Hindlimb muscle (tissue), 1 donor: ENCODE measurements at regions not wholly inside any gene's neighbourhood (a gene's known extent, or its start where the extent isn't known, plus 50 kb on each side); places are given as distances from the start of the nearest gene placed in this dataset.

Source experiments
- DNase-seq: peaks from one replicate; pipeline ENCODE4 v3.0.0-alpha.2; 2013

DNA sequence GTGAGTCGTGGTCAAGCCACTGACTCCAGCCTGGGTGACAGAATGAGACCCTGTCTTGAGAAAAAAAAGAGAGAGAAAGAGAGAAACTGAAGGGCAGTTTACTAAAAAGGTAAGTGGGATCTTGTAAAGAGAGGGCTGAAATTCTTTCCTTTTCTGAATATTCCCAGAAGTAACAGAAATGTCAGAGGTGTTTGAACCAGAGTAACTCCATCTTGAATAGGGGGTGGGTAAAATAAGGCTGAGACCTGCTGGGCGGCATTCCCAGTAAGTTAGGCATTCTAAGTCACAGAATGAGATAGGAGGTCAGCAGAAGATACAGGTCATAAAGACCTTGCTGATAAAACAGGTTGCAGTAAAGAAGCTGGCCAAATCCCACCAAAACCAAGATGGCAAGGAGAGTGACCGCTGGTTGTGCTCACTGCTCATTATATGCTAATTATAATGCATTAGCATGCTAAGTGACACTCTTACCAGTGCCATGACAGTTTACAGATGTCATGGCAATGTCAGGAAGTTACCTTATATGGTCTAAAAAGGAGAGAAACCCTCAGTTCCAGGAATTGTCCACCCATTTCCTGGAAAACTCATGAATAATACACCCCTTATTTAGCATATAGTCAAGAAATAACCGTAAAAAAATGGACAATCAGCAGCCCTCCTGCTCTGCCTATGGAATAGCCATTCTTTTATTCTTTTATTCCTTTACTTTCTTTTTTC, 1334.3 kb upstream of the ZEB2 start:
- no peak for DNase-seq

DNA sequence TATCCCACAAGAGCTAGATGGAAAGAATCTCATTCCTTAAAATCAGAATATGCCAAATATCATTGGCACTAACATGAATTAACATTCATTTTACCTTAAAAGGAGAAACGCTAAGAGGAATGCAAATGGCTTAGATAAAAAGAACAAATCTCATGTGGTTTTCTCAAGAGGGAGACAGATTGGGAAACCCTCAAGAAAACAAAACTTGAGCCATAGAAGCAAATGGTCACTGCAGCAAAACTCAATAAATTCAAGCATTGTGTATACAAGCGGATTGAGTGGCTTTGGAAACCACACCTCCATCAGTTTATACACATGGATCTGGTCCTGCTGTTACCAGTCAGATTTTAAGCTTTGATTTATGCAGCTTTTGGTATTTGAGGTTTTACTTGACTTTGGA, 1331.8 kb upstream of the ZEB2 start:
- no peak for DNase-seq

GRCh38 chr2:145849466-145849865, 1329.5 kb upstream of the ZEB2 start:
- no peak for DNase-seq

DNA sequence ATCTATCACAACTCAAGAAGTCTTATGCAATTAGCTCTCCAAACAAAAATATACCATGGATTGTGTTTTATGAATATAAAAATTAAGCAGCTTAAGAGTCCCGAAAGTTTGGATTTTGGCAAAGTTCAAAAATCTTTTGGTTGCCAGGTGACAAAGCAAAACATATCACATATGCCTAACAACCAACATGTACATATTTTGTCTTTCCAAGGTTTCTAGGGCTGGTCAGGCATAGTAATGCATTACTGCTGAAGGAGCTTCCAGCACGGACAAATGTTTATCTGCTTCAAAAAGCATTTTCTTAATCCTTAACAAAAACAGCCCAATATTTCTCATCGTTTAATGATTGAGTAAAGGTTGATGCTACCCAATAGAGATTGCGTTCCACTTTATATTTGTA, 1327.1 kb upstream of the ZEB2 start:
- peak; percentile 62 for DNase-seq

DNA sequence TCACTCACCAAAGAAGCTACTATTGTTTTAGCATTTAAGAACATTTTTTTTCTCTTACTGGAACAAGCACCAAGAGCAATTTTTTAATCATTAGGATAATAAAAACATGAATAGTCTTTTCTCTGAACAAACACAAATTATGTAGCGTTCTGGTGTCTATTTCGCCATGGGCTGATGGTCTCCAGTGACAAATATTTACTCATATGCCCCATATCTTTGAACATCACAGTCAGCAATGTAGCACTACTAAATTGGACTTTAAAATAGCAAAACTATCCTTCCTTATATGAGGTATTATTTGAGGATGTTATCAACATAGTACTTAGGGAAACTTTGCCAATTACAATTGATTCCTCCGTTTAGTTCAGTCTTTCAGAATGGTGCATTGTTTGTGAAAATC, 1326.0 kb upstream of the ZEB2 start:
- no peak for DNase-seq

DNA sequence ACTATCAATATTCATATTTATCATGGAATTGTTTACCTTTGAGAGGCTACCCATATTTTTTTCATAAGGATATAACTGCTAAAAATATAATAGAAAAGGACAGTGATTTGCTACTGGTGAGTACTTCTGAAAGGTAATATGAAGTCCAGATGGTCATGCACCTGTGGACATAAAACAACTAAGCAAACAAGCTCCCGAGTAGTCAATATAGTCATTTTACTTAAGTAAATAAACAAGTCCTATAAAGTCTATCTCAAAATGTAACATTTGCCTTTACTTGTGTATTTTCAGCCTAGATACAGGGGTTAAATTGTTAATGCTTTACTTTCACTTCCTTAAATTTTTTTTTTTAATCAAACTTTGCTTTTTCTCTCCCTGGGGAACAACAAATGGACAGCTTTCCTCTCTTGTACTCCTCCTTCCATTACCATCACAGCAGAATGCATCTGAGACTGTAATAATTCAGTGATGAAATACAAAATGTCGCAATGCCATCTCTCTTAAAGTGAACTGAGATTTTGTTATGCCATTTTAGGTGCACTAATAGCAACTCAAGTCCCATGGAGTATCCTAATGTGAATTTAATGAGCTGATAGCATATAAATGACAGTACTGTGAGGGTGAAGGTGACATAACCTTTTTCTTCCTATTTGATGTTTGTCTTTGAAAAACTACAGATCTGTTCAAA, 1325.4 kb upstream of the ZEB2 start:
- DNase-seq: no peak

- DNase-seq: no peak
Observed at GRCh38 chr2:145841973-145842372, 1322.1 kb upstream of the ZEB2 start.

DNA sequence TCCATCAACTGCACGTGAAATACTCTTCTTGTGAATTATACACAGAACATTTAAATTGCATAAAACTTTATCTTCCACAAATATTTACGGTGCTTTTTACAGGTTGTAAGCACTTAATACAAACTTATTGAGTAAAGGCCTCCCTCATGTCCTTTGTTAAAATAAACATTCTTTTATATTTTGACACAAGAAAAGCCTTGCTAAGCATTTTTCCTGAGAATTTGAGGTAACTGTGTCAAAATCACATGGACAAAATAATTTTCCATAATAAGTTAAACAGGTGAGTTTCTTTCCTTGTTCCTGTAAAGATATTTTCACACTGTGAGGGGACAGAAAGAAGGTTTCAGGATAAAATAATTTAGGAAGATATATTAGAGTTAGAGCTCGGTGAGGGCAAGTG, 1317.1 kb upstream of the ZEB2 start:
- no peak for DNase-seq

GRCh38 chr2:145835665-145836064, 1315.7 kb upstream of the ZEB2 start:
- no peak for DNase-seq

DNA sequence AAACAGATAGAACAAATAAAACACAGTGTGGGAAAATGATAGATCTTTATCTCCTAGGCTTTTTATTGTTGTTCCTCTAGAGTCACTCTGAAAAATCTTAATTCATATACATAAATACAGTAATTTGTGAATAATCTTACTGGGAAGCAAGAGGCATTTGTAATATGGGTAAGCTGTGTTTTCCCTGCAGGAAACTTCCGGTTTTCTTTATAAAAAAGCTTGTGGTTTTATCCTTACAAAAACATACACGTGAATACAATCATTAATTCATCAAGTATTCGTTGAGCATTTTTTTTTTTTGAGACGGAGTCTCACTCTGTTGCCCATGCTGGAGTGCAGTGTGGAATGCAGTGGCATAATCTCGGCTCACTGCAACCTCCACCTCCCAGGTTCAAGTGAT, 1312.8 kb upstream of the ZEB2 start:
- no peak for DNase-seq

GRCh38 chr2:145829931-145830330, 1310.0 kb upstream of the ZEB2 start:
- no peak for DNase-seq

GRCh38 chr2:145827235-145827634, 1307.3 kb upstream of the ZEB2 start:
- DNase-seq: no peak

DNA sequence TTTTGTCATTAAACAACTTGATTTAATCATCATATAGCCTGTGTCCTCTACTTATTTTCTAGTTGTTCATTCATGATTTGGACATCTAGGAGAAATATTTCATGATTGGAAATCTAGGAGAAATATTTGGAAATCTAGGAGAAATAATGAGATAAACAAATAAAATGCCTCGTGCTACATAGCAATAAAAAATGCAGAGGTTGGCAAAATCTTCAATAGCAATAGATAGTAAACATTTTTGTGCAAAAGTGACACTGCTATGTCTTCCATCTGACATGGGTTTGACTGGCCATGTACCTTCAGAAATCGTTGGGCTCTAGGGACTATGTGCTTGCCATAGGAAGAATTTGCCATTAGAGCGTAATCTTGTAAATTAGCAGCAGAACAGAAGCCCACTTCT, 1304.5 kb upstream of the ZEB2 start:
- no peak for DNase-seq

- DNase-seq: no peak
Observed at GRCh38 chr2:145822892-145823534, 1303.1 kb upstream of the ZEB2 start.

DNA sequence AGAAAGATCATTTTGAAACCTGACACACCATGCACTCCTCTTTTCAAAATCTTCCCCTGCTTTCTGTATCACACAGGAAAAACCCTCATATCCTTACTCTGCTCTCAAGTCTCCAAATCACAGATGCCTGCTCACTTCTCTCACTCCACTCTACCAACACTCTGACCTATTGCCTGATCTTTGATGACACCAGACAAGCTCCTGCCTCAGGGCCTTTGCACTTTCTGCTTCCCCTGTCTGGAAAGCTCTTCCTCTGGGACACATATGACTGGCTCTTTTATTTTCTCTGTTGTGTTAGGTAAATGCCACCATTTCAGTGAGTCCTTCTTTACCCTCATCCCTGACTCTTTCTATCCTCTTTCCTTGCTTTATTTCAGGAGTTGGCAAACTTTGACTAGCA, 1300.7 kb upstream of the ZEB2 start:
- DNase-seq: no peak

- DNase-seq: no peak
Observed at GRCh38 chr2:145818890-145819504, 1299.1 kb upstream of the ZEB2 start.

GRCh38 chr2:145815933-145816332, 1296.0 kb upstream of the ZEB2 start:
- no peak for DNase-seq

GRCh38 chr2:145813481-145813880, 1293.6 kb upstream of the ZEB2 start:
- no peak for DNase-seq

GRCh38 chr2:145812165-145812554, 1292.2 kb upstream of the ZEB2 start:
- no peak for DNase-seq

GRCh38 chr2:145811276-145812164, 1291.6 kb upstream of the ZEB2 start:
- DNase-seq: no peak

DNA sequence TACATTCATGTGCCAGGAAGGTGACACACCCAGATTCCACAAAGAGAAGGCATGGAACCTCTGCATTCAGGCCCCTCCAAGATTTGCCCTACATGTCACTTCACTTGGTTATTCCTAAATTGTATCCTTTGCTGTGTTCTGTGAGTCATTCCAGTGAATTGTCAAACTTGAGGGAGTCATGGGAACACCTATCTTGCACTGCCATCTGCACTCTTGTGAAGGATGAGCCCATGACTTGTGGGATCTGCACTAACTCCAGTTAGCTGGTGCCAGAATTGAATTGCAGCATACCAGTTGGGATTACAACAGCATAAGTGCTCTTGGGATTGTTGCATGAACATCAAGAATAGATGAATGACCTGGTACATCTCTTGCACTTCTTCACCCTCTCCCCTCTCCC, 1288.0 kb upstream of the ZEB2 start:
- no peak for DNase-seq

- no peak for DNase-seq
Observed at GRCh38 chr2:145807554-145807953, 1287.6 kb upstream of the ZEB2 start.

GRCh38 chr2:145806546-145806945, 1286.6 kb upstream of the ZEB2 start:
- DNase-seq: no peak
